ENCODE measurements at regions not wholly inside any gene's neighbourhood (a gene's known extent, or its start where the extent isn't known, plus 50 kb on each side); places are given as distances from the start of the nearest gene placed in this dataset.

DNA sequence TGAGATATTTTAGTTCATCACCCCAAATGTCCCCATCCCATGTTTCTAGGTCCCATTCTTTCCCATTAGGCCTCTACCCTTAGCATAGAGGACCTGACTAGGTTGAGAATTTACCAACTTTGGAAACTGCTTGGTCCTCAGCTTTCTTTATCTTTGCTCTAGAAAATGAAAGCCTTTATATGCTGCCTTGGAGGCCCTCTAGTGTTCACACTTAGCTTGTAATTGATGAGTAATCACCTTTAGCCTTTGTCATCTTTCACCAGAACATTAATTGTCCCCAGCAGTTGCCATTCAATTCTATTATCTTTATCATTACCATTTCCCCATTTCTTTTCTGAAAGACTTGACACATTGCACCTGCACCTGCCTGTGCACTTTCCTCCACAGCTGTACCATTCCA is 589.2 kb upstream of the NR3C2 start:
- in situ Hi-C loops (cut with HindIII; ENCODE audit: low sequenced_read_pairs): no loop called here
- TF ChIP-seq, protein P1, sequence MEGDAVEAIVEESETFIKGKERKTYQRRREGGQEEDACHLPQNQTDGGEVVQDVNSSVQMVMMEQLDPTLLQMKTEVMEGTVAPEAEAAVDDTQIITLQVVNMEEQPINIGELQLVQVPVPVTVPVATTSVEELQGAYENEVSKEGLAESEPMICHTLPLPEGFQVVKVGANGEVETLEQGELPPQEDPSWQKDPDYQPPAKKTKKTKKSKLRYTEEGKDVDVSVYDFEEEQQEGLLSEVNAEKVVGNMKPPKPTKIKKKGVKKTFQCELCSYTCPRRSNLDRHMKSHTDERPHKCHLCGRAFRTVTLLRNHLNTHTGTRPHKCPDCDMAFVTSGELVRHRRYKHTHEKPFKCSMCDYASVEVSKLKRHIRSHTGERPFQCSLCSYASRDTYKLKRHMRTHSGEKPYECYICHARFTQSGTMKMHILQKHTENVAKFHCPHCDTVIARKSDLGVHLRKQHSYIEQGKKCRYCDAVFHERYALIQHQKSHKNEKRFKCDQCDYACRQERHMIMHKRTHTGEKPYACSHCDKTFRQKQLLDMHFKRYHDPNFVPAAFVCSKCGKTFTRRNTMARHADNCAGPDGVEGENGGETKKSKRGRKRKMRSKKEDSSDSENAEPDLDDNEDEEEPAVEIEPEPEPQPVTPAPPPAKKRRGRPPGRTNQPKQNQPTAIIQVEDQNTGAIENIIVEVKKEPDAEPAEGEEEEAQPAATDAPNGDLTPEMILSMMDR (IDR thresholded peaks at IDR 0.05; ENCODE audit: low read depth, low read length, missing control alignments): peak; percentile 49
- H3K4me3 ChIP-seq (ENCODE audit: low read depth, low read length): no peak overlapping the region
- DNase-seq (ENCODE audit: low read depth): peak; percentile 2

DNA sequence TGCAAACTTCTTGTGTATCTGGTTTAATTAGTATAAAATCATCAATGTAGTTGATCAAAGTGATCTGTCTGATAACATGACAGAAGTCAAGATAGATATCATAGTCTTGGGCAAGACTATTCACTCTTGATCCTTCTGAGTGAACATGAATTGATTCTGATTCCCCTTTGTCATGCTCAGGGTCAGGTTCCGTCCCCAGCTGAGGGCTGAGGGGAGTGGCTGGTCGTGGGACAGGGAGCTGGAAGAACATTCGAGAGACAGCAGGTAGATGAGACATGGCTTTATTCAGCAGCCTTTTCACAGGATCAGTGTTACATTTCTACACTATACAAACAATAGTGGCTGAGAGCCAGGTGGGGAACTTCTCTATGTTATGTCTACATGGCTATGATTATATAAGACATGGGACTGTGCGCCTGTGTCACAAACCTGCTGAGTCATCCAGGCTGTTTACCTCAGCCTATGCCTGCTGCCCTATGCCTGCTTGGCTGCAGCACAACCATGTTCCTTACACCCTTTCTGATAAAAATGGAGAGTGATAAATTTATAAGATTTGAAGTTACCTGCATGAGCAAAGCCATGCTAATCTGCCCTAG is 586.9 kb upstream of the NR3C2 start:
- TF ChIP-seq, protein P1 (IDR thresholded peaks at IDR 0.05; ENCODE audit: low read depth, low read length, missing control alignments): no peak
- in situ Hi-C loops (cut with HindIII; ENCODE audit: low sequenced_read_pairs): no loop called here
- H3K4me3 ChIP-seq (ENCODE audit: low read depth, low read length): no peak overlapping the region
- DNase-seq (ENCODE audit: low read depth): no peak

DNA sequence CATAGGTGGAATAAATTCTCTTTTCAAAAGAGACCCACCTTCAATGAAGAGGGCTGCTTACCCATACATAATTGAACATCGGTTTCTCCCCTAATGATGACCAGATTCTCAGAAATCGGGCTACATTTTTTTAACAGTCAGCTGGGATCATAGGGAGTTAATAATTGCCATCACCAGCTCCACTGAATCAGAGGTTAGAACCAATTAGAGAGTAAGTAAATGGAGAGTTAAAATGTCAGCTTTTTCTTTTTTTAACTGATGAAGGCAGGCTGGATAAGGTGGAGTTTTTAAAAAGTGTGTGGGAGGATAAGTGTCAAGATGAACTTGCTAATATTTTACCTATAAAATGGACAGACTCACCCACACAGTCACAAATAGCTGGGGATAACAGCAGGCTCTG is 584.5 kb upstream of the NR3C2 start:
- no peak for DNase-seq (ENCODE audit: low read depth)
- TF ChIP-seq, protein P1 (IDR thresholded peaks at IDR 0.05; ENCODE audit: low read depth, low read length, missing control alignments): no peak
- in situ Hi-C loops (cut with HindIII; ENCODE audit: low sequenced_read_pairs): no loop called here
- no peak overlapping the region for H3K4me3 ChIP-seq (ENCODE audit: low read depth, low read length)

DNA sequence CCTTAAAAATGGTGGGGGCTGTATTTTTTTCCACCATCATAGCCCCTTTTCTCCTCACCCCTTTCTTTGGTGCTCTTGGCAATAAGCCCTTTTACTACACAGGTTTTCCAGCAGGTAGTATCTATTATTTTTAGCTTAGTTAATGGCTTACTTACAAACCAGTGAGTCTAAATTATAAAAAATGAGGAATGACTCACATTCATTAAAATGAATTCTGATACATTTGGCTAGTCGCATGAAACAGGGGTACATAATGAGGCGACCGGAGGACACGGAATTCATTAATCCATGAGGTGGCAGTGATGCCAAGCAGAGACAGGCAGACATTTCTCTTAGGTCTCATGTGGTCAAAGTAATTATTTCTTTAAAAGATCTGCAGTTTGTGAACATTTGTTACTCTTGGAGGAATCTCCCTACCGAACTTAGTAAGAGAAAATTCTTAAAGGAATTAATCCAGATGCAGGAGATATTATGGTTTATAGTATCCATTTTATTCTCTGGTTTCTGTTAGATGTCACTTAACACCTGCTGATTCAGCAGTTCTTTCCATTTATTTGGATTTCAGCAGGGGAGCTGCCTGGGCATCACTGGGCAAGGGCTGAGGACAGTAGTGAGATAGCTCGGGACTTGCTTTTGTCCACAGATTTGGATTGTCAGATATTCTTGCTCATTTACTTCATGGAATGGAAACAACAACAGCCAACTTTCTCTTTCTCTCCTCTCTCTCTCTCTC is 575.0 kb upstream of the NR3C2 start:
- H3K4me3 ChIP-seq (ENCODE audit: low read depth, low read length): no peak overlapping the region
- TF ChIP-seq, protein P1 (IDR thresholded peaks at IDR 0.05; ENCODE audit: low read depth, low read length, missing control alignments): no peak
- DNase-seq (ENCODE audit: low read depth): no peak
- in situ Hi-C loops (cut with HindIII; ENCODE audit: low sequenced_read_pairs): no loop called here

DNA sequence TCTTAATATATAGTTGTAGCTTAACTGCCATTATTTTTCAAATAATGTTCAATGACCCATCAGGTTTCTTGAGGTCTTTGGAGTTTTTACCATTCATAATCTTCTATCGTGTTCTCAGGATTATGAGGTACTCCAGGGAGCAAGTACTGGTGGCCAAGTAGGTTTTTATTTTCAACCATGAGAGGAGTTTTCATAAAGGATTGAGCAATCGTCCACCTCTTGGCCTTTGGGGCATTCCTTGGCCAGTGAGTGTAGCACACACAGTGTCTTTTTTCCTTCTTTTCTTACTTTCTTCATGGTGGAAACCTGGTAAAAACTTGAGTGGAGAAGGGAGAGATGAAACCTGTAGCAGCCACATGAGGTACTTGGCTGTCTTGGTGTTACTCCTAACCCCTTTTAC is 567.0 kb upstream of the NR3C2 start:
- in situ Hi-C loops (cut with HindIII; ENCODE audit: low sequenced_read_pairs): no loop called here

DNA sequence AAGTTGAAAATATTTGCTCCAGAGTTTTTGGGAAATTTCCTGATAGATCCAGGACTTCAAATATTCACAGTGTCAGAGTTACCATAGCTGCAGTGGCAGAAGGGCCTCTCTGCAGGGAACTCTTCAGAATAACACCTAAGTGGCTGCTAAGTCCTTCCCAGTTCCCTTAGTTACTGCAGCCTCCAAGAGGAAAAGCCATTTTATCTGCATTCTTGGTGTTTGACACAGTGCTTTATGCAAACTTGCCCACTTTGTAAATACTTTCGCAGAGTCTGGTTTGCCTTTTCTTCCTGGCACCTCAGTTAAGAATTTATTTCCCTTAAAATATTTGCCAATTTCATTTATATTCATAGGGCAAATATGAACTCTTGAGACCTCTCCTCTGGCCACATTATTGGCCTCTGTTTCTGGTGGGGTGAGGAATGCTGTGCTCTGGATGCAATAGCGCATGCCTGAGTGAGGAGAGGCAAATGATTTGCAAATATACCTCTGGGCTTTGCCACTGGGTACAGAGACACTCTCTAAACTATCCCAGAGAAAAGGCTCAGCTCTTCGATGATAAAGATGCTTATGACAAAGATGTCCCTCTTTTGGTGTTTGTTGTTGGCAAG is 566.3 kb upstream of the NR3C2 start:
- in situ Hi-C loops (cut with HindIII; ENCODE audit: low sequenced_read_pairs): no loop called here
- no peak overlapping the region for H3K4me3 ChIP-seq (ENCODE audit: low read depth, low read length)
- DNase-seq (ENCODE audit: low read depth): peak; percentile 4
- TF ChIP-seq, protein P1 (IDR thresholded peaks at IDR 0.05; ENCODE audit: low read depth, low read length, missing control alignments): no peak

More for the DNA sequence above, 567.0 kb upstream of the NR3C2 start:
- H3K4me3 ChIP-seq (ENCODE audit: low read depth, low read length): no peak overlapping the region
- TF ChIP-seq, protein P1 (IDR thresholded peaks at IDR 0.05; ENCODE audit: low read depth, low read length, missing control alignments): no peak
- DNase-seq (ENCODE audit: low read depth): no peak

All from astrocyte of the cerebellum (primary cell).